ENCODE measurements at regions not wholly inside any gene's neighbourhood (a gene's known extent, or its start where the extent isn't known, plus 50 kb on each side); places are given as distances from the start of the nearest gene placed in this dataset.

DNA sequence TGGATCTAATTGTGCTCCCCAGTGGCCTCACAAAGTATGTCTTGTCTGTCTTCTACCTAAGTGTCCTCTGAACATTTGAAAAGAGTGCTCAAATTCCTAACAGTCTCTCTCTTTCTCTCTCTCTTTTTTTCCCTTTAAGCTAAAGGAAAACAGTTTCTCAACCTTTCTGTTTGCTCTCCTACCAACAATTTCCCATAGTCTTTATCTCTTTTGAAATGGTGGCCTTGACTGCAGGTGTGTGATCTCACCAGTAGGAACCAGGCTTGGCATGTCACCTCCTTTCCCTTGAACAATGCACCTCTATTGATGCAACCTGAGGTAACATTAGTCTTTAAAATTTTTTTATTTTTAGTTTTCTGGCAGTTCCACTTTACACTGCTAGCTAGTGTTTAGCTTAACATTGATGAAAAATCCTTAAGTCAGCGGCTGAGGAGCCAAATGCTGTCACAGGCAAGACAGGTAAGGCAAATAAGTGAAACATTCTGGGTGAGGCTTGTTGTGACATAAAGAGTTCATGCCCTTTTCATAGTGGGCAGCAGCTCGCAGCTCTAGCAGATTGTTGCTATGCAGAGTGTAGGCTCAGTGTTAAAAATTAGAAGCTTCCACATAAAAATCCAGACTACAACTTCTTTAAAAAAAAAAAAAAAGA is 273.4 kb downstream of the HAPSTR1 start:
- Histone ChIP-seq H3K4me2 (ENCODE audit: low read depth, low read length) (no peak overlapping the region), H3K9me2 (replicated peaks; ENCODE audit: insufficient read depth, low read length) (no peaks in the 10 kb centered on the region), H3K9ac (ENCODE audit: low read length) (no peak overlapping the region), H3K27ac (ENCODE audit: low read length) (no peak overlapping the region), H2AFZ (ENCODE audit: low read length) (no peak overlapping the region), H3F3A (ENCODE audit: insufficient read depth, low read length) (no peaks in the 10 kb centered on the region), H3K9me3 (replicated peaks; ENCODE audit: insufficient read depth, low read length) (no peaks in the 10 kb centered on the region), H3K79me2 (ENCODE audit: low read length) (no peaks in the 10 kb centered on the region), H4K20me1 (ENCODE audit: insufficient read depth, low read length) (no peaks in the 10 kb centered on the region), H3K27me3 (replicated peaks; ENCODE audit: insufficient read depth, low read length) (no peaks in the 10 kb centered on the region), H3K4me1 (ENCODE audit: low read length) (no peaks in the 10 kb centered on the region), H3K4me3 (ENCODE audit: low read length) (no peak overlapping the region), H3K36me3 (replicated peaks; ENCODE audit: insufficient read depth, low read length) (no peaks in the 10 kb centered on the region)
- no peak for DNase-seq
- TF ChIP-seq EZH2phosphoT487 (IDR thresholded peaks at IDR 0.05; ENCODE audit: low read length) (no peak), EZH2 (optimal IDR thresholded peaks at IDR 0.05; ENCODE audit: low read depth, low read length) (no peak), CTCF (IDR thresholded peaks at IDR 0.05; ENCODE audit: low read length) (no peak)

- no peaks in the 10 kb centered on the region for H3K4me1 ChIP-seq (ENCODE audit: low read length)
Observed at GRCh38 chr16:9365370-9365728, 273.9 kb downstream of the HAPSTR1 start.

DNA sequence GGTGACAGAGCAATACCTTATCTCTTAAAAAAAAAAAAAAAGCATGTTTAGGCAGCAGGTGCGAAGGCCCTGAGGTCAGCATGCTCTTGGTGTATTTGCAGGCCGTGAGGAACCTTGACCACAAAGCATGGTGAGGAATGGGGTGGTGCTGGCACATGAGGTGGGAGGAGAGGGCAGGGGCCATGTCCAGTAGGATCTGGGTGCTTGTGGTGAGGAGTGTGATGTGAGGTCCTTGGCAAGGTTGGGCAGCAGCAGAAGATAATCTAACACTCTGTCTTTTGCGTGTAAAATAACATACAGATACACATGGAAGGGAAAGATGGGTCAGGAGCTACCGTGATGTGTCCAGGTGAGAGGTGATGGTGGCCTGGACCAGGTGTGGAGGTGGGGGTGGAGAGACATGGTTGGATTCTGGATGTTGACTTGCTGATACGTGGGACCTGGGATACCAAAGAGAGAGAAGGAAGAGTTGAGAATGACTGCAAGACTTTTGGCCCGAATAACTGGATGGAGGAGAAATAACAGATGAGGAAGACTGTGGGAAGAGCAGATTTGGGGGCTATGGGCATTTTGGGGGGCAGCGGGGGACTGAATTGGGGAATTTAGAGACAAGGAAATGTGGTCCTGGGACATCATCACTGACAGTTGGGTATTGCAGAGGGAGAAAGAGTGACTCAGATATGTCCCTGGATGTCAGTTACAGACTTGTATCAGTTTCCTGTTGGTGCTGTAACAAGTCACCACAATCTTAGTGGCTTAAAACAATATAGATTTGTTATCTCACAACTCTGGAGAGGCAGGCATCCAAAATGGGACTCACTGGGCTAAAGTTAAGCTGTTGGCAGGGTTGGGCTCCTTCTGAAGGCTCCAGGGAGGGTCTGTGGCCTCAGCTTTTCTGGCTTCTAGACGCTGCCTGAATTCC is 274.9 kb downstream of the HAPSTR1 start:
- no peaks in the 10 kb centered on the region for H3K4me1 ChIP-seq (ENCODE audit: low read length)
- no peak for DNase-seq
- no peaks in the 10 kb centered on the region for H4K20me1 ChIP-seq (ENCODE audit: insufficient read depth, low read length)
- H3K36me3 ChIP-seq (replicated peaks; ENCODE audit: insufficient read depth, low read length): no peaks in the 10 kb centered on the region
- no peaks in the 10 kb centered on the region for H3K79me2 ChIP-seq (ENCODE audit: low read length)
- H3K9ac ChIP-seq (ENCODE audit: low read length): no peak overlapping the region
- no peak overlapping the region for H3K27ac ChIP-seq (ENCODE audit: low read length)
- no peak overlapping the region for H2AFZ ChIP-seq (ENCODE audit: low read length)
- no peak for TF ChIP-seq CTCF (IDR thresholded peaks at IDR 0.05; ENCODE audit: low read length)
- no peak for TF ChIP-seq EZH2phosphoT487 (IDR thresholded peaks at IDR 0.05; ENCODE audit: low read length)
- TF ChIP-seq EZH2 (optimal IDR thresholded peaks at IDR 0.05; ENCODE audit: low read depth, low read length): no peak
- H3F3A ChIP-seq (ENCODE audit: insufficient read depth, low read length): no peaks in the 10 kb centered on the region
- no peaks in the 10 kb centered on the region for H3K27me3 ChIP-seq (replicated peaks; ENCODE audit: insufficient read depth, low read length)
- no peak overlapping the region for H3K4me2 ChIP-seq (ENCODE audit: low read depth, low read length)
- no peaks in the 10 kb centered on the region for H3K9me3 ChIP-seq (replicated peaks; ENCODE audit: insufficient read depth, low read length)
- H3K9me2 ChIP-seq (replicated peaks; ENCODE audit: insufficient read depth, low read length): no peaks in the 10 kb centered on the region
- H3K4me3 ChIP-seq (ENCODE audit: low read length): no peak overlapping the region

More at GRCh38 chr16:9365370-9365728, 273.9 kb downstream of the HAPSTR1 start:
- no peak overlapping the region for H3K4me3 ChIP-seq (ENCODE audit: low read length)
- no peaks in the 10 kb centered on the region for H3K9me2 ChIP-seq (replicated peaks; ENCODE audit: insufficient read depth, low read length)
- H3K79me2 ChIP-seq (ENCODE audit: low read length): no peaks in the 10 kb centered on the region
- no peaks in the 10 kb centered on the region for H3K9me3 ChIP-seq (replicated peaks; ENCODE audit: insufficient read depth, low read length)
- H3K36me3 ChIP-seq (replicated peaks; ENCODE audit: insufficient read depth, low read length): no peaks in the 10 kb centered on the region
- H3K9ac ChIP-seq (ENCODE audit: low read length): no peak overlapping the region
- no peak overlapping the region for H3K4me2 ChIP-seq (ENCODE audit: low read depth, low read length)
- no peak overlapping the region for H3K27ac ChIP-seq (ENCODE audit: low read length)
- H3K27me3 ChIP-seq (replicated peaks; ENCODE audit: insufficient read depth, low read length): no peaks in the 10 kb centered on the region
- H4K20me1 ChIP-seq (ENCODE audit: insufficient read depth, low read length): no peaks in the 10 kb centered on the region
- DNase-seq: no peak
- no peak overlapping the region for H2AFZ ChIP-seq (ENCODE audit: low read length)
- TF ChIP-seq EZH2 (optimal IDR thresholded peaks at IDR 0.05; ENCODE audit: low read depth, low read length): no peak
- no peak for TF ChIP-seq EZH2phosphoT487 (IDR thresholded peaks at IDR 0.05; ENCODE audit: low read length)
- no peak for TF ChIP-seq CTCF (IDR thresholded peaks at IDR 0.05; ENCODE audit: low read length)
- no peaks in the 10 kb centered on the region for H3F3A ChIP-seq (ENCODE audit: insufficient read depth, low read length)
